IPS-18a (cell line): ENCODE measurements at regions not wholly inside any gene's neighbourhood (a gene's known extent, or its start where the extent isn't known, plus 50 kb on each side); places are given as distances from the start of the nearest gene placed in this dataset.

ENCODE experiments used
- H3K27ac ChIP-seq: one replicate; pipeline ENCODE4 v1.5.1; 2013; ENCODE audit warnings: low read length
- H3K27me3 ChIP-seq: one replicate; pipeline ENCODE4 v1.6.1; 2013; ENCODE audit warnings: mild to moderate bottlenecking, low read length; ENCODE audit not compliant: control insufficient read depth, insufficient read depth
- H3K36me3 ChIP-seq: one replicate; pipeline ENCODE4 v1.6.1; 2013; ENCODE audit warnings: low read depth, low read length; ENCODE audit not compliant: control insufficient read depth
- H3K4me1 ChIP-seq: one replicate; pipeline ENCODE4 v1.6.1; 2013; ENCODE audit warnings: low read depth, low read length; ENCODE audit not compliant: control insufficient read depth
- H3K4me3 ChIP-seq: one replicate; pipeline ENCODE4 v1.5.1; 2013; ENCODE audit warnings: low read length
- H3K9ac ChIP-seq: one replicate; pipeline ENCODE4 v1.6.1; 2013; ENCODE audit warnings: mild to moderate bottlenecking, low read length, moderate library complexity
- H3K9me3 ChIP-seq: one replicate; pipeline ENCODE4 v1.6.1; 2013; ENCODE audit warnings: low read depth, low read length; ENCODE audit not compliant: control insufficient read depth

DNA sequence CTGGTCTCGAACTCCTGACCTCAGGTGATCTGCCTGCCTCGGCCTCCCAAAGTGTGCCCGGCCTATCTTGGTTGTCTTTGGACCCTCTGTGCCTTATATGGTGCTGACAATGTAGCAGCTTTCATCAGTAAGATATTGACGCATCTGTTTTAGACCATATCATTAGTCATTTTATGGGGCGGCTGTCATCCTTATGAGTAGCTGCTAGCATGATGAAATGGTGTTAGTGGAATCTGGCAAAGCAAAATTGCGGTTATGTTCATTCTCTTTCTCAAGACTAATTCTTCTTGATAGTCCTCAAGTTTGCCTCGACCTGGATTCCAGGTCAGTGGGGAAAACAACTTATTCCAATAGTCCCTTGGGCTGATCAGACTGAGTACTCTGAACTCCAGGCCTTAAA lies 199.9 kb downstream of the PRDM2 start:
- Histone ChIP-seq H3K4me3 (no peak overlapping the region), H3K27ac (no peak overlapping the region), H3K36me3 (no peaks in the 10 kb centered on the region), H3K9ac (no peak overlapping the region), H3K9me3 (no peaks in the 10 kb centered on the region), H3K27me3 (peaks cover 11% of the 10 kb centered on the region), H3K4me1 (no peaks in the 10 kb centered on the region)

DNA sequence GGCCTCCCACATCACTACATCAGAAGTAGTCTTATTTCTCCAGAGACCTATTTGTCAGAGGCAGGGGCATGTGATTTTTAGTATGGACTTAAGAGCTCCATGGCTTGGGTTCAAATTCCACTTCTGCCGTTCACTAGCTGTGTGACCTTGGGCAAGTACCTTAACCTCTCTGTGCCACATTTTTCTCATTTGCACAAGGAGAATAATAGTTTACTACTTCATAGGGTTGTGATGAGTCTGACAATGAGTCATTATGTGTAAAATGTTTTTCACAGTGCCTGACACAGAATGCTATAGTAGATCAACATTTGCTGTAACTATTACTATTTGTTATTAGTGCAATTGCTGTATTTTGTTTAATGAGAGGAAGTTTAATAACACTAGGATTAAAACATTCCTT lies 200.6 kb downstream of the PRDM2 start:
- Histone ChIP-seq H3K4me1 (no peaks in the 10 kb centered on the region), H3K9me3 (no peaks in the 10 kb centered on the region), H3K9ac (no peak overlapping the region), H3K27me3 (peaks cover 4% of the 10 kb centered on the region), H3K27ac (no peak overlapping the region), H3K36me3 (no peaks in the 10 kb centered on the region), H3K4me3 (no peak overlapping the region)

- H3K27me3 ChIP-seq = no peaks in the 10 kb centered on the region
- H3K27ac ChIP-seq = no peak overlapping the region
- no peaks in the 10 kb centered on the region for H3K9me3 ChIP-seq
Measured at GRCh38 chr1:13901039-13901438, 201.1 kb downstream of the PRDM2 start.

GRCh38 chr1:13901597-13901996 lies 201.6 kb downstream of the PRDM2 start:
- Histone ChIP-seq H3K27me3 (no peaks in the 10 kb centered on the region), H3K27ac (no peak overlapping the region), H3K36me3 (no peaks in the 10 kb centered on the region), H3K4me3 (no peak overlapping the region), H3K9me3 (no peaks in the 10 kb centered on the region), H3K4me1 (no peaks in the 10 kb centered on the region), H3K9ac (no peak overlapping the region)

More at GRCh38 chr1:13901039-13901438, 201.1 kb downstream of the PRDM2 start:
- Histone ChIP-seq H3K36me3 (no peaks in the 10 kb centered on the region), H3K9ac (no peak overlapping the region), H3K4me3 (no peak overlapping the region), H3K4me1 (no peaks in the 10 kb centered on the region)

DNA sequence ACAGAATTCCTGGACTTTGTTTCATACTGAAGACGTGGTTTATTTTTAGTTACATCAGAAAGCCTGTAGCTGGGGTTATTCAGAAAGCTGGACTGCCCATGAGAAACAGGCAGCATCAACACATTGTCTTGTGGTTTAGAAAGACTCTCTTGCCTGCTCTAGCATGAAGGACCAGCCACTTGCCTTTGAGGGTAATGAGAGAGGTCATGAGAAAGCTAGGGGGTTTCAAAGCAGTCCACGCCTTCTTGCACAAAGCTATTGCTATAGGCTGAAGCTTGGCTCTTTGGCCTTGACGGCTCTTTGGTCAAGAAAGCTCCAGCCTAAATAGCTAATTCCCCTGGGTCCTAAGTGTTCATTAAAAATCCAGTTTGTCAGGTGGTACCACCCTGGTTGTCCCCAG lies 208.1 kb downstream of the PRDM2 start:
- H3K9me3 ChIP-seq = no peaks in the 10 kb centered on the region
- H3K9ac ChIP-seq = no peak overlapping the region
- H3K36me3 ChIP-seq = no peaks in the 10 kb centered on the region
- no peak overlapping the region for H3K27ac ChIP-seq
- H3K4me1 ChIP-seq = no peaks in the 10 kb centered on the region
- no peak overlapping the region for H3K4me3 ChIP-seq
- H3K27me3 ChIP-seq = no peaks in the 10 kb centered on the region

- Histone ChIP-seq H3K27me3 (no peaks in the 10 kb centered on the region), H3K4me3 (no peak overlapping the region), H3K36me3 (no peaks in the 10 kb centered on the region), H3K9me3 (no peaks in the 10 kb centered on the region), H3K27ac (no peak overlapping the region), H3K9ac (no peak overlapping the region), H3K4me1 (no peaks in the 10 kb centered on the region)
Measured at GRCh38 chr1:13911697-13912619, 212.0 kb downstream of the PRDM2 start.

DNA sequence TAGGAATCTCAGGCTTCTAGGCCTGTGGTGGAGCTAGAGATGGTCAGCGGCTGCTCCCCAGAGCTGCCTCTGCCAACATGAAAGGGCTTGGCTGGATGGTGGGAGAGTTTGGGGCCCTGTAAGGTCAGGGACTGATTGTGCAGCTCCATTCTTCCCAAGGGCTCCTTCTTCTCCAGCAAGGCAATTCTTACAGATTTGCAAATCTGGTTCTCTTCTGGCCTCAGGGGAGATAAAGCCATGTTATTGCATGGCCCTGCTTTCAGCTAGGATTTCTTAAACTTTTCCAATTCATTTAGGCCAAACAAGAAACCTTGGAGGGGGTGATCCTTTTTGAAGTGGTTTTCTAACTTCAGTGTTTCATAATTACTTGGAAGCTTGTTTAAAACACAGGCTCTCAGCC lies 213.4 kb downstream of the PRDM2 start:
- H3K4me1 ChIP-seq = no peaks in the 10 kb centered on the region
- no peaks in the 10 kb centered on the region for H3K27me3 ChIP-seq
- H3K27ac ChIP-seq = no peak overlapping the region
- H3K9ac ChIP-seq = no peak overlapping the region
- no peaks in the 10 kb centered on the region for H3K36me3 ChIP-seq
- no peaks in the 10 kb centered on the region for H3K9me3 ChIP-seq
- H3K4me3 ChIP-seq = no peak overlapping the region

DNA sequence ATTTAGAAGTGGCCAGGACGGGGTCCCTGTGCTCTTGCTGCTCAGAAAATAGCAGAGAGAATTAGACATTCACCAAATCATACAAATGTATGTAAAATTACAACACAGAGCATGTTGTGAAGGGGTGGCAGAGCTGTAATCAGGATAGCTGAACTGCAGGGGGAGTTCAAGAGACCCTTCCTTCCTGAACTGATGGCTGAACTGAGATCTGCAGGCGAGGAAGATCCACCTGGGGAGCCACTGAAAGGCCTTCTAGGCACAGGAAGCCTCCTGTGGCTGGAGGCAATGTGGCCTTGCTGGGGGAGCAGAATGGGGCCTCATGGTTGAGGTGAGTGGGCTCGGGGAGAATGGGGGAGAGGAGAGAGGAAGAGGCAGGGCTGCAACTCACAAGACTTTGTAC lies 216.5 kb downstream of the PRDM2 start:
- Histone ChIP-seq H3K9ac (no peak overlapping the region), H3K4me1 (no peaks in the 10 kb centered on the region), H3K27me3 (no peaks in the 10 kb centered on the region), H3K9me3 (no peaks in the 10 kb centered on the region), H3K36me3 (no peaks in the 10 kb centered on the region), H3K27ac (no peak overlapping the region), H3K4me3 (no peak overlapping the region)

DNA sequence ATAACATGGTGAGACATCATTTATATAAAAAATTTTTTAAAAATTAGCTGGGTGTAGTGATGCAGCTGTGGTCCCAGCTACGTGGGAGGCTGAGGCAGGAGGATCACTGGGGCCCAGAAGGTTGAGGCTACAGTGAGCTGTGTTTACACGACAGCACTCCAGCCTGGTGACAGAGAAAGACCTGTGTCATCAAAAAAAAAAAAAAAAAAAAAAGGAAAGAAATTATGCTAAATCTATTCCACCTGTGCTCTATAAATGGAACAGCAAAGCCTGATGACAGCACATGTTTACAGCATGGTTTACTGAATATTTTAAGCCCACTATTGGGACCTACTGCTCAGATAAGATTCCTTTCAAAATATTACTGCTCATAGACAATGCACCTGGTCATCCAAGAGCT lies 217.6 kb downstream of the PRDM2 start:
- no peak overlapping the region for H3K9ac ChIP-seq
- no peak overlapping the region for H3K27ac ChIP-seq

DNA sequence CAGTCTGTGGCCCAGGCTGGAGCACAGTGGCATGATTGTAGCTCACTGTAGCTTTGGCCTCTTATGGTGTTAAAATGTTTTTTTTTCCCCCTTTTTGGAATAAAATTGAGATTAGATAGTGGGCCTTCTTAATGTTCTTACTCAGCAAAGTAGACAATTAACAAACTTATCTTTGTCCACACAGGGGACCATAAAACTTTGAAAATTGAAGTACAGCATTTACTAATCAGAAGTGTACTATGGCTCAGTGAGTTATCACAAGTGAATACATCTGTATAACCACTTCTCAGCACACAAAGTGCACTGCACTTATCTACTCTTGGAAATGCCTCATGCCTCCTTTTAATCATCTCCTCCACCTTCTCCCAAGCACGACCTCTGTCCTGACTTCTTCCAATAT lies 218.9 kb downstream of the PRDM2 start:
- no peaks in the 10 kb centered on the region for H3K9me3 ChIP-seq
- H3K27me3 ChIP-seq = no peaks in the 10 kb centered on the region
- H3K9ac ChIP-seq = no peak overlapping the region
- no peaks in the 10 kb centered on the region for H3K36me3 ChIP-seq
- H3K27ac ChIP-seq = no peak overlapping the region
- no peak overlapping the region for H3K4me3 ChIP-seq
- no peaks in the 10 kb centered on the region for H3K4me1 ChIP-seq

More for the DNA sequence above, 217.6 kb downstream of the PRDM2 start:
- H3K4me1 ChIP-seq = no peaks in the 10 kb centered on the region
- no peaks in the 10 kb centered on the region for H3K9me3 ChIP-seq
- H3K36me3 ChIP-seq = no peaks in the 10 kb centered on the region
- no peaks in the 10 kb centered on the region for H3K27me3 ChIP-seq
- no peak overlapping the region for H3K4me3 ChIP-seq

- Histone ChIP-seq H3K9ac (no peak overlapping the region), H3K4me1 (no peaks in the 10 kb centered on the region), H3K4me3 (no peak overlapping the region), H3K27me3 (no peaks in the 10 kb centered on the region), H3K36me3 (no peaks in the 10 kb centered on the region), H3K9me3 (no peaks in the 10 kb centered on the region), H3K27ac (no peak overlapping the region)
Measured at GRCh38 chr1:13921190-13921589, 221.2 kb downstream of the PRDM2 start.

DNA sequence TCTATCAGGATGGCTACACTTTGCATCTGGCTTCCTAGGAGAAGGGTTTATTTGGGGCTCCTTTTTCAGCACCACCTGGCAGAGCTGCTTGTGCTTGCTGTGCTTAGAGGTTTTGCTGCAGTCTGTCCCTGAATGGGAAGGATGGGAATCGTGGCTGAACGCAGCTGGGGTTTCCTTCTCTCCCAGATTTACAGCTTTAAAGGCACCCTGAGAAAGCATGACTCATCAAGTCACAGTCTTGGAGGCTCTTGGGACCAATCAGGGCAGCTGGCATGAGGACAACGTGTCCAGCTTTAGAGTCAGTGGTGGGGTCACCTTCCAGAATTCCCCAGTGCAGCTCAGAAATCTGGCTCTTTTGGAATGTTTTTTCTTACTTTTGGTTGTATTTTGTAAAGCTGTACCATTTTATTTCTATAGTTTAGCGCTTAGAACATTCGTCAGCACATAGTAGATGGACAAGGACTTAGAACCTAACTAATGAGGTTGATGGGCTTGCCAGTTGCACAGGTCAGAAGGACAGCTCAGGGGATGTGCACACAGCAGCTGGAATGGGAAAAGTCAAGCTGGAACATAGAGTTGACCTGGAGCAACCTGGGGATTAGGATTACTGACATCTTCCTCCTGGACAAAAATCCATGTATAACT lies 222.6 kb downstream of the PRDM2 start:
- H3K36me3 ChIP-seq = no peaks in the 10 kb centered on the region
- no peaks in the 10 kb centered on the region for H3K27me3 ChIP-seq
- no peaks in the 10 kb centered on the region for H3K4me1 ChIP-seq
- H3K4me3 ChIP-seq = no peak overlapping the region
- no peaks in the 10 kb centered on the region for H3K9me3 ChIP-seq
- H3K9ac ChIP-seq = no peak overlapping the region
- no peak overlapping the region for H3K27ac ChIP-seq
